Middle frontal gyrus (tissue), 1 donor: ENCODE measurements at regions not wholly inside any gene's neighbourhood (a gene's known extent, or its start where the extent isn't known, plus 50 kb on each side); places are given as distances from the start of the nearest gene placed in this dataset.

Experiments used
- DNase-seq: peaks from one replicate; pipeline ENCODE4 v3.0.0-alpha.2; 2015; ENCODE audit warnings: low spot score; ENCODE audit errors: extremely low spot score

GRCh38 chr20:50298554-50299324 lies 108.1 kb downstream of the CEBPB start:
- no peak for DNase-seq

- no peak for DNase-seq
Observed at GRCh38 chr20:50299325-50299629, 108.6 kb downstream of the CEBPB start.

GRCh38 chr20:50301165-50301564 lies 110.5 kb downstream of the CEBPB start:
- no peak for DNase-seq

GRCh38 chr20:50301712-50302111 lies 111.1 kb downstream of the CEBPB start:
- no peak for DNase-seq

- no peak for DNase-seq
Observed at GRCh38 chr20:50302341-50303057, 111.9 kb downstream of the CEBPB start.

- no peak for DNase-seq
Observed at GRCh38 chr20:50303573-50304500, 113.2 kb downstream of the CEBPB start.

- DNase-seq, result no peak
Observed at GRCh38 chr20:50304501-50304856, 113.8 kb downstream of the CEBPB start.

- no peak for DNase-seq
Observed at GRCh38 chr20:50304923-50305635, 114.4 kb downstream of the CEBPB start.

GRCh38 chr20:50305636-50306477 lies 115.2 kb downstream of the CEBPB start:
- no peak for DNase-seq

GRCh38 chr20:50306478-50307423 lies 116.1 kb downstream of the CEBPB start:
- no peak for DNase-seq

- no peak for DNase-seq
Observed at GRCh38 chr20:50308166-50308512, 117.5 kb downstream of the CEBPB start.

GRCh38 chr20:50308513-50309279 lies 118.1 kb downstream of the CEBPB start:
- DNase-seq, result no peak

GRCh38 chr20:50309280-50309763 lies 118.7 kb downstream of the CEBPB start:
- DNase-seq, result no peak

GRCh38 chr20:50309764-50310672 lies 119.4 kb downstream of the CEBPB start:
- DNase-seq, result no peak

- DNase-seq, result no peak
Observed at GRCh38 chr20:50310673-50311051, 120.0 kb downstream of the CEBPB start.

- no peak for DNase-seq
Observed at GRCh38 chr20:50311308-50312001, 120.8 kb downstream of the CEBPB start.
